Body of pancreas (tissue), 4 donors: ENCODE measurements at regions not wholly inside any gene's neighbourhood (a gene's known extent, or its start where the extent isn't known, plus 50 kb on each side); places are given as distances from the start of the nearest gene placed in this dataset.
"Not testable (repeated sequence)": the region's sequence is repeated elsewhere in the genome, so short reads cannot be mapped to it uniquely, and the experiment has no call there.

Experiments used
- ATAC-seq: fragments of 150-250 bp; one replicate; pipeline ENCODE4 v1.9.1; 2016
- DNase-seq, 4 donors: peaks; one replicate each; pipeline ENCODE4 v3.0.0-alpha.2; 2019
- H3K27ac ChIP-seq, 4 donors: fragments of 200-600 bp; sonication (generic); 1 replicate in 3 of 4; 2 replicates in 1 of 4; pipeline versions ENCODE4 v1.5.1 to v1.6.1; 2016 to 2019; ENCODE audit warnings: mild to moderate bottlenecking in 1 of 4, mixed read lengths in 1 of 4, moderate library complexity in 1 of 4
- H3K27me3 ChIP-seq, 2 donors: fragments of 200-600 bp; sonication (generic); one replicate each; pipeline ENCODE4 v1.6.0; 2016; ENCODE audit warnings: mild to moderate bottlenecking in 1 of 2
- H3K36me3 ChIP-seq, 2 donors: fragments of 200-600 bp; sonication (generic); replicated peaks in 1 of 2; 2 replicates each; pipeline ENCODE4 v1.5.1; 2016; ENCODE audit warnings: low read depth in 2 of 2; ENCODE audit not compliant: insufficient read depth in 1 of 2
- H3K4me1 ChIP-seq: fragments of 200-600 bp; sonication (generic); one replicate; pipeline ENCODE4 v1.6.0; 2016
- H3K4me3 ChIP-seq, 2 donors: fragments of 200-600 bp; sonication (generic); 1 replicate in 1 of 2; 2 replicates in 1 of 2; pipeline ENCODE4 v1.5.1; 2016 to 2019
- H3K9me3 ChIP-seq, 3 donors: fragments of 200-600 bp; sonication (generic); 1 replicate in 2 of 3; 2 replicates in 1 of 3; pipeline ENCODE4 v1.5.1; 2016
- POLR2A ChIP-seq, 3 donors: fragments of 450-650 bp; IDR thresholded peaks; one replicate each; pipeline ENCODE4 v1.6.1; 2016; ENCODE audit warnings: antibody characterized with exemption in 3 of 3, mild to moderate bottlenecking in 2 of 3
- WGBS, 2 donors: methylation state at CpG; one replicate each; pipeline ENCODE4 v1.1.5; 2017; 5-methylcytosine and 5-hydroxymethylcytosine counted together
- intact Hi-C: fragments of 100-400 bp; cut with DNase I; formaldehyde crosslinking; loops from one replicate; pipeline ENCODE4 v1.15.1; 2023
- TF ChIP-seq, protein P1 (sequence below), 7 experiments: fragments of 450-650 bp in 4 of 7; fragments of 200-600 bp in 3 of 7; sonication (generic) in 3 of 7; IDR thresholded peaks; one replicate each; pipeline ENCODE4 v1.5.1; 2016 to 2019; ENCODE audit warnings: antibody characterized with exemption in 7 of 7

DNA sequence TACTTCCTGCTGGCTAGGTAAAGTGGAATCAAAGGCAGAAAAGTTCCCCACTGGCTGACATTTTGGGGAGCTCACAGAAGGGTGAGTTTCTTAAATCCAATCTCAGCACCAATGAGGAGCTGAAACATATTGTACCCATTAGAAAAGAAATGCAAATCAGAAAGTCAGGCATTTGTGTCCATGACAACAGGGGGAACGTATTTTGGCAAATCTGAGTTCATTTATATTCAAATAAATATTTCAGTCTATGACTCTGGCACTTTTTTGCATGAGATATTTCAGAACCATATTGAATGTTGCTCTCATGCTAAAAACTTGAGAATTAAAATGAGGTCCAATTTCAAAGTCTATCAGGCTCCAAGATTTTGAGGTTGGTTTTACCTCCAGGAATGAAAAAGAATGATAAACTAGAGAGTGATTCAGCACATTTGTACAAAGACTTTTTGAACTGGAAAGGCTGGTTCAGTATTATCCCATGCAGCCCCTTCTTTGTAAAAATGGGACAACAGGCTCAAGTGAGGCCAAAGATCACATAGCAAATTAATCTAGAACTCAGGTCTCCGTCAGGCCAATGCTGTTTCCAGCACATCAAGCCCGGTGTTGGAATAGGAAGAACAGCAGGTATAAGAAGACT, 202.2 kb downstream of the RRAGC start:
- 54 to 63% methylated on average over 3 of the region's 3 CpGs for WGBS, 2 donors
- intact Hi-C loops = no loop called here
- no peaks in the 10 kb centered on the region for H3K27me3 ChIP-seq
- peaks cover 0 to 2% (median 0%) of the 10 kb centered on the region in 3 donors for H3K9me3 ChIP-seq
- TF ChIP-seq, protein P1, sequence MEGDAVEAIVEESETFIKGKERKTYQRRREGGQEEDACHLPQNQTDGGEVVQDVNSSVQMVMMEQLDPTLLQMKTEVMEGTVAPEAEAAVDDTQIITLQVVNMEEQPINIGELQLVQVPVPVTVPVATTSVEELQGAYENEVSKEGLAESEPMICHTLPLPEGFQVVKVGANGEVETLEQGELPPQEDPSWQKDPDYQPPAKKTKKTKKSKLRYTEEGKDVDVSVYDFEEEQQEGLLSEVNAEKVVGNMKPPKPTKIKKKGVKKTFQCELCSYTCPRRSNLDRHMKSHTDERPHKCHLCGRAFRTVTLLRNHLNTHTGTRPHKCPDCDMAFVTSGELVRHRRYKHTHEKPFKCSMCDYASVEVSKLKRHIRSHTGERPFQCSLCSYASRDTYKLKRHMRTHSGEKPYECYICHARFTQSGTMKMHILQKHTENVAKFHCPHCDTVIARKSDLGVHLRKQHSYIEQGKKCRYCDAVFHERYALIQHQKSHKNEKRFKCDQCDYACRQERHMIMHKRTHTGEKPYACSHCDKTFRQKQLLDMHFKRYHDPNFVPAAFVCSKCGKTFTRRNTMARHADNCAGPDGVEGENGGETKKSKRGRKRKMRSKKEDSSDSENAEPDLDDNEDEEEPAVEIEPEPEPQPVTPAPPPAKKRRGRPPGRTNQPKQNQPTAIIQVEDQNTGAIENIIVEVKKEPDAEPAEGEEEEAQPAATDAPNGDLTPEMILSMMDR (IDR thresholded peaks at IDR 0.05) = no peak
- no peak for TF ChIP-seq POLR2A (IDR thresholded peaks at IDR 0.05)
- no peak overlapping the region for H3K4me3 ChIP-seq
- H3K27ac ChIP-seq = no peak overlapping the region
- H3K36me3 ChIP-seq = no peaks in the 10 kb centered on the region
- H3K4me1 ChIP-seq = no peaks in the 10 kb centered on the region
- ATAC-seq (no peak), DNase-seq (no peak)

- H3K4me3 ChIP-seq = no peak overlapping the region
Measured at GRCh38 chr1:38656726-38657125, 202.8 kb downstream of the RRAGC start.

DNA sequence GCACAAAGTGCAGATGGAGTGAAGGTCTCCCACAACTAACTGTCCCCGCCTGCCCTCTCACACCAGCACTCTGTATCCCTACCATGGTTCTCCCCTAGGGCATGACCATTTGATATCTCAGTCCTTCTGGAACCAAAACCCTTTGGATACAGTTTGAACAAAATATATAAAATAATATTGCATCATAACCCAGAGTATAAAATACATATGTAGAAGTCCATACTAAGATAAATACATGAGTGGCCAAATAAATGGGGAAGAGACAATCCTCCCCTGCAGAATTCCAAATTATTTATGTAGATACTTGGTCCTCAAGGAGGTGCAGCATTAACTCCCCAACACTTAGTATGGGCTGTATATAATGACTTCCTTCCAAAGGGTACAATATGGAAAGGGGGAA, 207.4 kb downstream of the RRAGC start:
- no peak for ATAC-seq
- Histone ChIP-seq H3K4me3 (no peak overlapping the region), H3K27me3 (no peaks in the 10 kb centered on the region), H3K9me3 (no peaks in the 10 kb centered on the region), H3K4me1 (no peaks in the 10 kb centered on the region), H3K27ac (no peak overlapping the region), H3K36me3 (no peaks in the 10 kb centered on the region)
- intact Hi-C loops = no loop called here
- 91 to 100% methylated on average over 1 of the region's 1 CpG for WGBS, 2 donors
- TF ChIP-seq, protein P1 (IDR thresholded peaks at IDR 0.05) = no peak
- TF ChIP-seq POLR2A (IDR thresholded peaks at IDR 0.05) = no peak
- DNase-seq = no peak

More at GRCh38 chr1:38656726-38657125, 202.8 kb downstream of the RRAGC start:
- Histone ChIP-seq H3K9me3 (peaks cover 0 to 2% (median 0%) of the 10 kb centered on the region in 3 donors), H3K36me3 (no peaks in the 10 kb centered on the region), H3K27ac (no peak overlapping the region), H3K27me3 (no peaks in the 10 kb centered on the region), H3K4me1 (no peaks in the 10 kb centered on the region)
- WGBS, 2 donors = 27 to 28% methylated on average over 4 of the region's 4 CpGs
- DNase-seq = no peak
- intact Hi-C loops = no loop called here
- no peak for TF ChIP-seq POLR2A (IDR thresholded peaks at IDR 0.05)
- TF ChIP-seq, protein P1 (IDR thresholded peaks at IDR 0.05) = no peak
- no peak for ATAC-seq

DNA sequence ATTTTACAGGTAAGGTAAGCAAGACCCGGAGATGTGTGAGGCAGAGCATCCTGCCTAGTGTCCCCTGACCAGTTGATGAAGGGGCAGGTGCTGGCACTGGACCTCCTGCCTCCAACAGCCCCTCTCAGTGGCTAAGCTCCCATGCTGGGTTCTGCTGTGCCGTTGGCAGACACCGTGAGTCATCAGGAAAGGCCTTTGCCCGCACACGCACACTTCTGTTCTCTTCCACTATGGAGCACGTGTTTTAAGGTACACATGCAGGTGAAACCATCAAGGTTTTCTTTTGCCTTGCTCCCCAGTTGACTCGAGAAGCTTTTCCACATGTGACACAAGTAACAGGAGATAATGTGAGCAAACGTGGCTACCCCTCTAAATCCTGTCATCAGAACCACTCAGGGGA, 207.9 kb downstream of the RRAGC start:
- no peak overlapping the region for H3K4me3 ChIP-seq
- intact Hi-C loops = no loop called here
- no peak for TF ChIP-seq POLR2A (IDR thresholded peaks at IDR 0.05)
- TF ChIP-seq, protein P1 (IDR thresholded peaks at IDR 0.05) = no peak
- no peaks in the 10 kb centered on the region for H3K9me3 ChIP-seq
- DNase-seq (no peak), ATAC-seq (no peak)
- H3K27me3 ChIP-seq = no peaks in the 10 kb centered on the region
- H3K4me1 ChIP-seq = no peaks in the 10 kb centered on the region
- no peak overlapping the region for H3K27ac ChIP-seq
- WGBS, 2 donors = 66 to 67% methylated on average over 8 of the region's 8 CpGs
- no peaks in the 10 kb centered on the region for H3K36me3 ChIP-seq

DNA sequence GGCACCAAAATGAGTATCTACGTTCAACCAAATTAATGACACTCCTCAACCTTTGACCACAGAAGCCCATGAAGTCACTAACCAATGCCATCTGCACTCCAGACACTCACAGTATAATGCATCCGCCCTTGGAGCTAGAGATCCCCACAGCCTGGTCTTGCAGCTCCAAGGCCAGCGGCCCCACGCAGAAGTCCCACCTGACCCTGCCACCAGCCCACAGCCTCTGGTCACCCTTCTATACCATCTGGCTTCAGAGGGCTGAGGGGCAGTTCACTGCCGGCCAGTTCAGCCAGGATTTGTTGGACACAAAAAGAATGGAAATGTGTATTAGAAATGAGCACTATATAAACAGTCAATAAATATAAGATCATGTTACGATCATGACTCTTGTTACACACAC, 211.2 kb downstream of the RRAGC start:
- TF ChIP-seq, protein P1 (IDR thresholded peaks at IDR 0.05) = no peak
- no peak for TF ChIP-seq POLR2A (IDR thresholded peaks at IDR 0.05)
- Histone ChIP-seq H3K4me3 (no peak overlapping the region), H3K4me1 (no peaks in the 10 kb centered on the region), H3K36me3 (no peaks in the 10 kb centered on the region), H3K9me3 (no peaks in the 10 kb centered on the region), H3K27me3 (no peaks in the 10 kb centered on the region), H3K27ac (no peak overlapping the region)
- WGBS, 2 donors = 81% methylated on average over 6 of the region's 6 CpGs
- ATAC-seq (no peak), DNase-seq (no peak)
- intact Hi-C loops = no loop called here

DNA sequence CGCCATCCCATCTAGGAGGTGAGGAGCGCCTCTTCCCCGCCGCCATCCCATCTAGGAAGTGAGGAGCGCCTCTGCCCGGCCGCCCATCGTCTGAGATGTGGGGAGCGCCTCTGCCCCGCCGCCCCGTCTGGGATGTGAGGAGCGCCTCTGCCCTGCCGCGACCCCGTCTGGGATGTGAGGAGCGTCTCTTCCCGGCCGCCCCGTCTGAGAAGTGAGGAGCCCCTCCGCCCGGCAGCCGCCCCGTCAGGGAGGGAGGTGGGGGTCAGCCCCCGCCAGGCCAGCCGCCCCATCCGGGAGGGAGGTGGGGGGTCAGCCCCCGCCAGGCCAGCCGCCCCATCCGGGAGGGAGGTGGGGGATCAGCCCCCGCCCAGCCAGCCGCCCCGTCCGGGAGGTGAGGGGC, 212.2 kb downstream of the RRAGC start:
- H3K4me3 ChIP-seq, DNase-seq, intact Hi-C loops: not testable (repeated sequence)

More for the DNA sequence above, 212.2 kb downstream of the RRAGC start:
- not testable (repeated sequence) for H3K36me3 ChIP-seq, ATAC-seq, H3K27me3 ChIP-seq, H3K4me1 ChIP-seq, H3K27ac ChIP-seq, H3K9me3 ChIP-seq
- WGBS, 2 donors = 77% methylated on average over 6 of the region's 34 CpGs; no CpG with 5 or more reads in 1 of the 2 donors
